Lung (tissue), 11 donors: ENCODE measurements at regions not wholly inside any gene's neighbourhood (a gene's known extent, or its start where the extent isn't known, plus 50 kb on each side); places are given as distances from the start of the nearest gene placed in this dataset.

Source experiments
- ATAC-seq: fragments of 200-7000 bp; cut with Tn5 transposase; one replicate; pipeline ENCODE4 v1.9.1; 2020; ENCODE audit warnings: moderate number of reproducible peaks; ENCODE audit not compliant: insufficient read depth, low FRiP score
- DNase-seq, 3 donors: peaks; one replicate each; pipeline ENCODE4 v3.0.0-alpha.2; 2013 to 2017
- H3K27ac ChIP-seq, 2 donors: one replicate each; pipeline ENCODE4 v1.5.1; 2013; ENCODE audit warnings: mild to moderate bottlenecking in 2 of 2, moderate library complexity in 2 of 2, control low read depth in 1 of 2, inconsistent platforms in 1 of 2, low read depth in 1 of 2, low read length in 1 of 2
- H3K27me3 ChIP-seq, 3 donors: one replicate each; pipeline ENCODE4 v1.5.1; 2013; ENCODE audit warnings: low read length in 2 of 3; ENCODE audit not compliant: control insufficient read depth in 3 of 3, insufficient read depth in 3 of 3
- H3K36me3 ChIP-seq, 4 donors: one replicate each; pipeline ENCODE4 v1.5.1; 2013; ENCODE audit warnings: low read length in 4 of 4, mild to moderate bottlenecking in 1 of 4, moderate library complexity in 1 of 4; ENCODE audit not compliant: control insufficient read depth in 4 of 4, insufficient read depth in 4 of 4
- H3K4me1 ChIP-seq, 5 donors: one replicate each; pipeline ENCODE4 v1.5.1; 2013; ENCODE audit warnings: low read length in 5 of 5, mild to moderate bottlenecking in 2 of 5, moderate library complexity in 1 of 5; ENCODE audit not compliant: control insufficient read depth in 5 of 5, insufficient read depth in 5 of 5
- H3K4me3 ChIP-seq: one replicate; pipeline ENCODE4 v1.5.1; 2013; ENCODE audit warnings: mild to moderate bottlenecking, control low read depth, moderate library complexity
- H3K9ac ChIP-seq, 2 donors: one replicate each; pipeline ENCODE4 v1.5.1; 2013; ENCODE audit warnings: low read length in 2 of 2, control low read depth in 1 of 2; ENCODE audit not compliant: insufficient read depth in 1 of 2
- H3K9me3 ChIP-seq, 4 donors: one replicate each; pipeline ENCODE4 v1.5.1; 2013; ENCODE audit warnings: low read length in 3 of 4, mild to moderate bottlenecking in 1 of 4, moderate library complexity in 1 of 4; ENCODE audit not compliant: control insufficient read depth in 4 of 4, insufficient read depth in 3 of 4
- WGBS, 2 donors: extraction: QIAGEN DNeasy Blood & Tissue Kit; methylation state at CpG; one replicate each; pipeline ENCODE4 v1.1.7; 2013; 5-methylcytosine and 5-hydroxymethylcytosine counted together
- TF ChIP-seq, protein P1 (sequence below): IDR thresholded peaks from 2 replicates; pipeline ENCODE4 v1.5.1; 2012; ENCODE audit warnings: mild to moderate bottlenecking; ENCODE audit errors: control extremely low read depth, extremely low read depth
- donor health status: control.
- donor health status: control.
- donor health status: Bipolar disorder and iron deficiency.
- donor health status: healthy.
- donor health status: DM: yes; HTN: yes; CAD: no.

DNA sequence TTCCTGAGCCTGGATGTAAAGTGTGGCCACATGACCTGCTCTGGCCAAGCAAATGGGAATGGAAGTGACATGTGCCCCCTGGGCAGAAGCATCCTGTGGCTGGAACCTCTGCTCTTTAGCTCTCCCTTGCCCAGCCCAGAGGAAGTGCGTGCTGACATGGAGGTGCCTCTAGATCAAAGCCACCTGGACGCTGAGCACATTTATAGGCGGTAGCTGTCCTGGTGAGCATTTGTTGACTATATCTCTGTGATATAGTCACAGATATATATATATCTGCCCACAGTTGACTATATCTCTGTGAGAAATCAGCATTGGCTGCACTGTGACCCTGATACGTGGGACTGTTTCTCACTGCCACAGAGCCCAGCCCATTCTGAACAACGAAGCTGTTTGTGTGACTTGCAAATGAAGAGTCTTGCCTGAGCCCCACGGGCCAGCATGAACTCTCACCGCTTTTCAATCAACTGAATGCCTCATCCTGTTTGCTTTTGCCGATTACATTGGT lies 118.8 kb downstream of the C16orf95 start:
- DNase-seq: peak; percentile 59 to 74 (median 66)
- WGBS, 2 donors: 52 to 60% methylated on average over 8 of the region's 8 CpGs
- H3K4me1 ChIP-seq: peaks cover 0 to 13% (median 6%) of the 10 kb centered on the region in 5 donors

DNA sequence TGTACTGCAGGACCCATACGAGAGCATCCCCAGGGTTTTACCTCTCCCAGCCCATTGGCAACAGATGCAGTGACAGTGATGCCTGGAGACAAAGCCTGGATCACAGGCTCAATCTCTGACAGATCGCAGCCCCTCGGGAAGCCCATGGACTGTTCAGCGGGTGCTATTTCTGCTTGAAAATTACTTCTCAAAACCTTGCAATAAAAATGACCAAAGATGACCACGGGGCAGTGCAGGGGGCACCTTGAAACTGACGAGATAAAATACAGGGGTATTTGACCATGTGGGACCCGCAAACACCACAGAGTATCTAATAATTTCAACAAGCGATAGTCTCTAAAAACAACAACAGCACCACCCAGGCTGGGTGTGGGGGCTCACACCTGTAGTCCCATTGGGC lies 118.3 kb downstream of the C16orf95 start:
- no peak for ATAC-seq
- 80 to 89% methylated on average over 8 of the region's 8 CpGs for WGBS, 2 donors
- DNase-seq: no peak

More for the DNA sequence above, 118.8 kb downstream of the C16orf95 start:
- Histone ChIP-seq H3K27me3 (no peaks in the 10 kb centered on the region), H3K36me3 (no peaks in the 10 kb centered on the region), H3K9me3 (no peaks in the 10 kb centered on the region), H3K4me3 (no peak overlapping the region), H3K9ac (no peak overlapping the region), H3K27ac (no peak overlapping the region)
- TF ChIP-seq, protein P1, sequence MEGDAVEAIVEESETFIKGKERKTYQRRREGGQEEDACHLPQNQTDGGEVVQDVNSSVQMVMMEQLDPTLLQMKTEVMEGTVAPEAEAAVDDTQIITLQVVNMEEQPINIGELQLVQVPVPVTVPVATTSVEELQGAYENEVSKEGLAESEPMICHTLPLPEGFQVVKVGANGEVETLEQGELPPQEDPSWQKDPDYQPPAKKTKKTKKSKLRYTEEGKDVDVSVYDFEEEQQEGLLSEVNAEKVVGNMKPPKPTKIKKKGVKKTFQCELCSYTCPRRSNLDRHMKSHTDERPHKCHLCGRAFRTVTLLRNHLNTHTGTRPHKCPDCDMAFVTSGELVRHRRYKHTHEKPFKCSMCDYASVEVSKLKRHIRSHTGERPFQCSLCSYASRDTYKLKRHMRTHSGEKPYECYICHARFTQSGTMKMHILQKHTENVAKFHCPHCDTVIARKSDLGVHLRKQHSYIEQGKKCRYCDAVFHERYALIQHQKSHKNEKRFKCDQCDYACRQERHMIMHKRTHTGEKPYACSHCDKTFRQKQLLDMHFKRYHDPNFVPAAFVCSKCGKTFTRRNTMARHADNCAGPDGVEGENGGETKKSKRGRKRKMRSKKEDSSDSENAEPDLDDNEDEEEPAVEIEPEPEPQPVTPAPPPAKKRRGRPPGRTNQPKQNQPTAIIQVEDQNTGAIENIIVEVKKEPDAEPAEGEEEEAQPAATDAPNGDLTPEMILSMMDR: no peak
- no peak for ATAC-seq

DNA sequence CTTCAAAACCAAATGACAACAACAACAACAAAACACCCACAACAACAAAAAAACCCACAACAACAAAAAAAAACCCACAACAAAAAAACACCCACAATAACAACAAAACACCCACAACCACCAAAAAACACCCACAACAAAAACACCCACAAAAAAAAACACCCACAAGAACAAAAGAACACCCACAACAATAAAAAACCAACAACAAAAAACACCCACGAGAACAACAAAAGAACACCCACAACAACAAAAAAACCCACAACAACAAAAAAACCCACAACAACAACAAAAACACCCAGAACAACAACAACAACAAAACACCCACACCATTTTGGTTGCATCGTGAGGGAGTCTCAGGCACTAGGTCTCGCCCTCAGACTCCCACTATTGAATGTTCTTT lies 117.8 kb downstream of the C16orf95 start:
- Histone ChIP-seq H3K27me3 (no peaks in the 10 kb centered on the region), H3K4me1 (peaks cover 0 to 13% (median 6%) of the 10 kb centered on the region in 5 donors), H3K9me3 (no peaks in the 10 kb centered on the region), H3K36me3 (no peaks in the 10 kb centered on the region), H3K4me3 (no peak overlapping the region), H3K27ac (no peak overlapping the region), H3K9ac (no peak overlapping the region)
- TF ChIP-seq, protein P1: no peak
- DNase-seq: no peak
- WGBS, 2 donors: 89 to 92% methylated on average over 3 of the region's 3 CpGs
- ATAC-seq: no peak

More for the DNA sequence above, 118.3 kb downstream of the C16orf95 start:
- H3K9me3 ChIP-seq: no peaks in the 10 kb centered on the region
- no peak overlapping the region for H3K9ac ChIP-seq
- H3K27me3 ChIP-seq: no peaks in the 10 kb centered on the region
- no peaks in the 10 kb centered on the region for H3K36me3 ChIP-seq
- no peak overlapping the region for H3K27ac ChIP-seq
- no peak overlapping the region for H3K4me3 ChIP-seq
- H3K4me1 ChIP-seq: peaks cover 0 to 13% (median 6%) of the 10 kb centered on the region in 5 donors
- TF ChIP-seq, protein P1: no peak

DNA sequence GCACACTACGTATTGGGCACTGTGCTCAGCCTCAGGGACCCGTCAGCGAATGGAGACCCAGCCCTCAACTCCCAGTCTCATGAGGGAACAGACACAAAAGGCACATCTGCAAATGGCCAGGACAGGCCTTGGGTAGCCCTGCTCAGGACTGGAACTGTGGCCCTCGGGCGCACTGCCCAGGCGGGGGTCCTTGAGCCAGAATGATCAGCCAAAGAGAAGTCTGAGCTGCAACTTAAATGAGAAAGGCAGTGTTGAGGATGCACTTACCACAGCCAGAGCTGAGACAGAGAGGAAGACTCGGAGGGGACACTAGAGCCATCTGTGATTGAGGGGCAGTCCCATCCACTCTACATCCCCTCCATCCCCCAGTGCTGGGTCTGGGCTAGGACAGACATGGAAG lies 117.3 kb downstream of the C16orf95 start:
- H3K4me1 ChIP-seq: peaks cover 0 to 13% (median 6%) of the 10 kb centered on the region in 5 donors
- 83 to 89% methylated on average over 7 of the region's 7 CpGs for WGBS, 2 donors
- no peak for DNase-seq
- no peak overlapping the region for H3K4me3 ChIP-seq
- H3K27ac ChIP-seq: no peak overlapping the region
- ATAC-seq: no peak
- TF ChIP-seq, protein P1: no peak
- H3K36me3 ChIP-seq: no peaks in the 10 kb centered on the region
- no peaks in the 10 kb centered on the region for H3K9me3 ChIP-seq
- no peaks in the 10 kb centered on the region for H3K27me3 ChIP-seq
- H3K9ac ChIP-seq: no peak overlapping the region
